SK-N-SH (cell line): ENCODE measurements at regions not wholly inside any gene's neighbourhood (a gene's known extent, or its start where the extent isn't known, plus 50 kb on each side); places are given as distances from the start of the nearest gene placed in this dataset.

ENCODE experiments used
- NFIC ChIP-seq: IDR thresholded peaks from 2 replicates; pipeline ENCODE4 v1.4.0; 2012; ENCODE audit warnings: borderline replicate concordance
- TCF12 ChIP-seq: IDR thresholded peaks from 2 replicates; pipeline ENCODE4 v1.4.0; 2012
- TF ChIP-seq, protein P1 (sequence below): fragments of 200-600 bp; sonication (generic); IDR thresholded peaks from 2 replicates; pipeline ENCODE4 v1.6.1; 2017; ENCODE audit warnings: antibody characterized with exemption, mild to moderate bottlenecking, moderate library complexity

DNA sequence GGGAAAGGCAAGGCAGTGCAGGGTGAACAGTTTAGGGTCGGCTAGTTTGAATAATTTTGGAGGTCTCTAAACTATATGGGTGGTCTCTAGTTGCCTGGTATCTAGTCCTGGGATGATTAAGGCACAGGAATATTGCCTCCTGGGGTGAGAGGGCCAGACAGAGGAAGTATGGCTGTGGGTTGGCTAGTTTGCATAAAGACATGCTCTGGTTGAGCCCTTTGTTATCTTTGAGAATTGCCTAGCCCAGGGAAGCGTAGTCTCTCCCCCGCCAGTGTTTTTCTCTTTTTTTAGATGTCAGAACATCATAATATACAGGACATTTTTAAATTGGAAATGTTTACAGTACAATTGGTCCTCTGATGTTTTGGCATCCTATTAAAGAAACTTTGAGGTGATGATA, 163.5 kb downstream of the PWWP3B start:
- TF ChIP-seq, protein P1, sequence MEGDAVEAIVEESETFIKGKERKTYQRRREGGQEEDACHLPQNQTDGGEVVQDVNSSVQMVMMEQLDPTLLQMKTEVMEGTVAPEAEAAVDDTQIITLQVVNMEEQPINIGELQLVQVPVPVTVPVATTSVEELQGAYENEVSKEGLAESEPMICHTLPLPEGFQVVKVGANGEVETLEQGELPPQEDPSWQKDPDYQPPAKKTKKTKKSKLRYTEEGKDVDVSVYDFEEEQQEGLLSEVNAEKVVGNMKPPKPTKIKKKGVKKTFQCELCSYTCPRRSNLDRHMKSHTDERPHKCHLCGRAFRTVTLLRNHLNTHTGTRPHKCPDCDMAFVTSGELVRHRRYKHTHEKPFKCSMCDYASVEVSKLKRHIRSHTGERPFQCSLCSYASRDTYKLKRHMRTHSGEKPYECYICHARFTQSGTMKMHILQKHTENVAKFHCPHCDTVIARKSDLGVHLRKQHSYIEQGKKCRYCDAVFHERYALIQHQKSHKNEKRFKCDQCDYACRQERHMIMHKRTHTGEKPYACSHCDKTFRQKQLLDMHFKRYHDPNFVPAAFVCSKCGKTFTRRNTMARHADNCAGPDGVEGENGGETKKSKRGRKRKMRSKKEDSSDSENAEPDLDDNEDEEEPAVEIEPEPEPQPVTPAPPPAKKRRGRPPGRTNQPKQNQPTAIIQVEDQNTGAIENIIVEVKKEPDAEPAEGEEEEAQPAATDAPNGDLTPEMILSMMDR, result no peak
- TF ChIP-seq NFIC, result no peak
- TF ChIP-seq TCF12, result no peak
